GM20000 (cell line): ENCODE measurements at regions not wholly inside any gene's neighbourhood (a gene's known extent, or its start where the extent isn't known, plus 50 kb on each side); places are given as distances from the start of the nearest gene placed in this dataset.

Experiments used
- DNase-seq: peaks from one replicate; pipeline ENCODE4 v3.0.0; 2012; ENCODE audit warnings: low spot score
- TF ChIP-seq, protein P1 (sequence below): IDR thresholded peaks from 2 replicates; pipeline ENCODE4 v1.5.1; 2012; ENCODE audit warnings: mild to moderate bottlenecking, control low read depth; ENCODE audit errors: extremely low read depth, missing control alignments

DNA sequence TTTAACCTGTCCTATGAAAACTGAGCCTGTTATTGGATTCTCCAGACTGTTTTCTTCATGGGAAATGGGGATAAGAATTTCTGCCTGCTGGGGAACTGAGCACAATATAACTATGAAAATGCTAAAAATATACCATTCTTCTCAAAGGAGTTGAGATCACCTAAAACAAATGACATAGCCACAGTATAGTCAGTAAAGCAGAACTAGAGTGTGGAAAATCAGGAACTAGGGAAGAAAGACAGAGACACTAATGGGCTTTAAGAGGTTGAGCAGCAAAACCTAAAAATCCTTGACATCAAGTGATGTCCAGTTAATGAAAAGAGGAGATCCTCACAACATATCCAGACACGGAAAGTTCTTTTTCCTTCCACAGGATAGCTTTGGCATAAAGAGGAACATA, 215.7 kb upstream of the CST7 start:
- no peak for DNase-seq
- TF ChIP-seq, protein P1, sequence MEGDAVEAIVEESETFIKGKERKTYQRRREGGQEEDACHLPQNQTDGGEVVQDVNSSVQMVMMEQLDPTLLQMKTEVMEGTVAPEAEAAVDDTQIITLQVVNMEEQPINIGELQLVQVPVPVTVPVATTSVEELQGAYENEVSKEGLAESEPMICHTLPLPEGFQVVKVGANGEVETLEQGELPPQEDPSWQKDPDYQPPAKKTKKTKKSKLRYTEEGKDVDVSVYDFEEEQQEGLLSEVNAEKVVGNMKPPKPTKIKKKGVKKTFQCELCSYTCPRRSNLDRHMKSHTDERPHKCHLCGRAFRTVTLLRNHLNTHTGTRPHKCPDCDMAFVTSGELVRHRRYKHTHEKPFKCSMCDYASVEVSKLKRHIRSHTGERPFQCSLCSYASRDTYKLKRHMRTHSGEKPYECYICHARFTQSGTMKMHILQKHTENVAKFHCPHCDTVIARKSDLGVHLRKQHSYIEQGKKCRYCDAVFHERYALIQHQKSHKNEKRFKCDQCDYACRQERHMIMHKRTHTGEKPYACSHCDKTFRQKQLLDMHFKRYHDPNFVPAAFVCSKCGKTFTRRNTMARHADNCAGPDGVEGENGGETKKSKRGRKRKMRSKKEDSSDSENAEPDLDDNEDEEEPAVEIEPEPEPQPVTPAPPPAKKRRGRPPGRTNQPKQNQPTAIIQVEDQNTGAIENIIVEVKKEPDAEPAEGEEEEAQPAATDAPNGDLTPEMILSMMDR = no peak

DNA sequence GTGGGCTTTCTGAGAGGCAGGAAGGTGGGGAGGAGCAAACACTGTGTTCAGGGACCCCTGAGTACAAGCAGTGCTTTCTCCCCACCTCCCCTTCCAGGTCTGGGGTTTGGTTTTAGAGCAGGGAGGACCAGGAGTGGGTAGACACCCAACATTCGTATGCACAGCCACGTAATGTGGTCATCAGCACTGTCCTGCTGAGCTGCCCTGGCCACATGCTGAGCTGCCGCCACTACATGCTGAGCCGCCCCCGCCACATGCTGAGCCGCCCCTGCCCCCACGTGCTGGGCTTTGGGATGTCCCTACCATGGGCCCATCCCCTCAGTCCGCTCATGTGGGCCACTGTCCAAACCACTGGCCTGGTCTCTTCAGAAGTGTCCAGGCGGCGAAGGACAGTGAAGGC, 214.9 kb upstream of the CST7 start:
- DNase-seq = no peak
- TF ChIP-seq, protein P1 = no peak

DNA sequence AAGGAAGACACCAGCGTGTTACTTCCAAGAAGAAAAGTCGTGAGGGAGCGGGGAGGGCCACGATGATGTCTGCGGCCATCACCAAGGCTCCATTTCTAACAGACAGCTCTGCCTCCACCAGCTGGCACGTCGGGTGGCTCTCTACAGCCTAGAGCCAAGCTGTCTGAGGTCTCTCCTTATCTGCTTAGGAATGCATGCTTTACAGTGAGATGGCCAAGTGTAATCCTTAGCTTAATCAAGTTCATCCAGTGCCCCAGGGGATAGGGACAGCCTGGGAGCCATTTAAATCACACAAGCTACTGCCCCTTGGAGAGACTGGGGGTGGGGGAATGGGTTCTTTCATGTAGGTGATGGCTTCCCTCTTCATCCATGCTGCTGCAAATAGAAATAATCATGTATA, 213.8 kb upstream of the CST7 start:
- TF ChIP-seq, protein P1 = no peak
- DNase-seq = no peak

DNA sequence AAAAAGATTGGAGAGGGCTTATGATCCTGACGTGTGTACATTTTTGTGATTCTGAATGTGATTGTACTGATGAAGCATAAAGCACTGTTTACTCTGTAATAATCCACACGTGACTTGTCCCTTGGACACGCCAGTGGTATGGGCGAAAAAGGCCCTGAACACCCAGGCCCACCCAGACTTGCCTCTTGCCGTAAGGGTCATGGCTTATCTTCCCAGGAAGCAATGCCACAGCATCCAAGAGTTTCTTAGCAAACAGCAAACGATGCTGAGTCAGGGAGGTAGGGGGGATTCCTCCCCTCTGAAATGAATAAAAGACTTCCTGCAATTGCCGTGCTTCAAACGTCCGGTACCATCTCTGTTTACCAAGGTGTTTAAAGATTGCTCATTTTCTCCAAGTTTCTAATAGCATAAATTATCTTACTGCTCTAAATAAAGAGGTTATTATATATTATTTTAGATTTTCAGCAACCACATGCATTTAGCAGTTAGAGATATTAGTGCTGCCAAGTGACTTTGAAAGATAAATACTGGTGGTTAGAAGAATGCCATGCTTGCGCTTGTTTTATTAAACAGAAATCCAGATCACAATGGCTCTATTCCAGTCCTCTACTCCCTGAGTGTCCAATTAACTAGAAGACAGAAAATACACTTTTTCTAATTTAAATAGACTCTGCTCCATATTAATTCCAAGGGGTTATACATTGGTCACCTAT, 212.8 kb upstream of the CST7 start:
- TF ChIP-seq, protein P1 = no peak
- no peak for DNase-seq

DNA sequence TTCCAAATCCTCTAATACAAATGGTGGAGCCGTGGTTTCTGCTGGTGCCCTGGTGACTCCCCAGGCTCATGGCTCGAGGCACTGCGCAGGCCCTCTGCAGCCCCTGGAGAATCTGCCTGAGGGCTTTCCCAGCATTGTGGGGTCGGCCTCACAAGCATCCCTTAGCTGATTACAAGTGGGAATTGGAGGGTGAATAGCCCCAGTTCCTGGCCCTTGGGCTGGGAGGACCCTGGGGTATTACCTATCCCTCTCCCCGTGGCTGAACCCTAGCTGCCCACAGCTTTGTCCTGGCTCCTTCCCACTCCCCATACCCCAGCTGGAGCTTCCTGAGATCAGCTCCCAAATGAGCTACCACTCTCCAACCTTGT, 212.2 kb upstream of the CST7 start:
- no peak for DNase-seq
- TF ChIP-seq, protein P1 = no peak

DNA sequence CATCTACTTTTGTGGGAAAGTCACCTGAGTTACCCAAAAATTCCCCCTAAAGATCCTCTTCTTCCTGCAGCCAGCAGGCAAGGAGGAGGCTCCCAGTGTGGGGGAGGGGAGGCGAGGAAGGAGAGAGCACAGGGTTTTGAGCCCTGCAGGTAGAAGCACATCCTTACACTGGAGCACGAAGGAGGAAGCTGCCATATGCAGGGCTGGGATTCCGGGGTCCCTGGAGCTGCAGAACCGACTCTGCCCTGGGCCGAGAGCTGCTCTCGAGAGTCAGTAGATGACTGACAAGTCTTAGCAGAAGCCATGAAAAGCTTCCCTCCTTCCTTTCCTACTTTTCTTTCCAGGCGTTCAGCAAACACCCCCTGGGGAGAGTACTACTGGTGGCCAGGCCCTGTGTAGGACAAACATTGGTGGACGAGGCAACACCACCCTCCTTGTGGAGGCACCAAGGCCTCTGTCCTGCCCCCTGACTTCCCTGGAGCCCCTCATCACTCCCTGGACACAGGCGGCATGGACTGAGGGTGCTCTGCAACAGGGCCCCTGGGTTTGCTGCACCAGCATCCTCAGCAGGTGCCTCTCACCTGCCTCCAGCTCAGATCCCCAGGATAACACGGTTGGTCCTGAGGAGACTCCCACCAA, 211.7 kb upstream of the CST7 start:
- TF ChIP-seq, protein P1 = no peak
- no peak for DNase-seq

DNA sequence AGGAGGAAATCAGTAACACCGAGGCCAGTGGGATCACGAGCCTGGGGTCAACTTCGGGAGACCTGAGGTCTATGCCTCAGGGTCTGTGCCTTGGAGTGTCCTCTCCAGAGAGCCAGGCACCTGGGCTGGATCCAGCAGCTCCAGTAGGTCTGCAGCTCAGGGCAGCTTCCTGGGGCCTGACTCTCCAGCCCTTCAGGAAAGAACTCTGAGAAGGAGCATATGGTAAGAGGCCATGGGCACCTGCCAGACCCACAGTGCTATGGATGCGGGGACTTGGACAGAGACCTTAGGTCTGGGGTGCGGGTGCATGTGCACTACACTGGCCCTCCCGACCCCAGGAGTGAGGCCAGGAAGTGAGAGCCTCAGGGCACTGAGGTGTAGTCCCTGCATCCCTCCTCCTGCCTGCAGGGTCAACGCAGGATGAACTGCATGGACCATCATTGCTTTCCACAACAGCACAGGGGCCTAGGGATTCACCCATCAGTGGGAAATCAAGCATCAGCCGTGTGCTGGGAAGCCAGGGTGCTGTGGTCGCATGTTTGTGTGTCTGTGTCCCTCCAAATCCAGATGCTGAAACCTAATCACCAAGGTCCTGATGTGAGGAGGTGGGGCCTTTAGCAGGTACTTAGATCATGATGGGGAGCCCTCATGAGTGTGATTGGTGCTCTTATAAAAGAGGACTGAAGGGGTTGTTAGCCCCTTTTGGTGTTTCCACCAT, 210.9 kb upstream of the CST7 start:
- TF ChIP-seq, protein P1 = no peak
- no peak for DNase-seq
